ENCODE measurements at regions not wholly inside any gene's neighbourhood (a gene's known extent, or its start where the extent isn't known, plus 50 kb on each side); places are given as distances from the start of the nearest gene placed in this dataset.

DNA sequence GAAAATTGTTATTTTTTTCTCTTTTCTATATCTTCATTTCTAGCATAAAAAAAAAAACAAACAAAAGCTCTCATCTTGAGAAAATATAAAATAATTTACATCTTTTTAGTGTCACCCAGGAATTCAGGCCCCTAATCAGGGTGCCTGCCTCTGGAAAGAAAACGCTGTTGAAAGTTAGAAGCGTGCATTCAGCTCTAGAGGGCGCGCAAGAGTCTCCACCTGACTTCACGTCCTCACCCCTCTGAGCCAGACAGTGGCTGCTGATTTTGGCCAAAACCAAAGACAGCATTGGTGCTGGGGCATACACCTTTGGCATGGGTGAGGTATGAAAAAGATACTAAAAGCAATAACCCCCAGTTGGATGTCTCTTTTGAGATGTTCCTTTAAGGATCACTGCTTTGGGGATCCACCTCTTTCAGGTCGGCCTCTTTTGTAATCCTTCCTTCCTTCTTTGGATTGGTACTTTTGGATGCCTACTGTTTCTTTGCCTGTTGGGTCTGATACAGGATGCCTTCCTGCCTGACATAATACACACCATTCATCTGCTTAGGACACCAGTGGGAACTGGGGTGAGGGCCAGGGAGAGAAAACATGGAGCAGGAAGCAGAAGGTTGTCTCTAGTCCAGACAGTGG lies 77.6 kb upstream of the CHRM3 start:
- TF ChIP-seq, protein P1, sequence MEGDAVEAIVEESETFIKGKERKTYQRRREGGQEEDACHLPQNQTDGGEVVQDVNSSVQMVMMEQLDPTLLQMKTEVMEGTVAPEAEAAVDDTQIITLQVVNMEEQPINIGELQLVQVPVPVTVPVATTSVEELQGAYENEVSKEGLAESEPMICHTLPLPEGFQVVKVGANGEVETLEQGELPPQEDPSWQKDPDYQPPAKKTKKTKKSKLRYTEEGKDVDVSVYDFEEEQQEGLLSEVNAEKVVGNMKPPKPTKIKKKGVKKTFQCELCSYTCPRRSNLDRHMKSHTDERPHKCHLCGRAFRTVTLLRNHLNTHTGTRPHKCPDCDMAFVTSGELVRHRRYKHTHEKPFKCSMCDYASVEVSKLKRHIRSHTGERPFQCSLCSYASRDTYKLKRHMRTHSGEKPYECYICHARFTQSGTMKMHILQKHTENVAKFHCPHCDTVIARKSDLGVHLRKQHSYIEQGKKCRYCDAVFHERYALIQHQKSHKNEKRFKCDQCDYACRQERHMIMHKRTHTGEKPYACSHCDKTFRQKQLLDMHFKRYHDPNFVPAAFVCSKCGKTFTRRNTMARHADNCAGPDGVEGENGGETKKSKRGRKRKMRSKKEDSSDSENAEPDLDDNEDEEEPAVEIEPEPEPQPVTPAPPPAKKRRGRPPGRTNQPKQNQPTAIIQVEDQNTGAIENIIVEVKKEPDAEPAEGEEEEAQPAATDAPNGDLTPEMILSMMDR (IDR thresholded peaks at IDR 0.05), result no peak
- no peak for TF ChIP-seq POLR2A (IDR thresholded peaks at IDR 0.05)
- no peak for TF ChIP-seq POLR2AphosphoS5 (IDR thresholded peaks at IDR 0.05)
